ENCODE measurements at regions not wholly inside any gene's neighbourhood (a gene's known extent, or its start where the extent isn't known, plus 50 kb on each side); places are given as distances from the start of the nearest gene placed in this dataset.

- no peaks in the 10 kb centered on the region for H3K36me3 ChIP-seq (ENCODE audit: control insufficient read depth in 2 of 2, extremely low read depth in 1 of 2, insufficient read depth in 2 of 2, low read length in 2 of 2)
- no peak for DNase-seq (ENCODE audit: low read depth, low spot score)
- H3K9me3 ChIP-seq (replicated peaks; ENCODE audit: control insufficient read depth, insufficient read depth, low read length), result no peaks in the 10 kb centered on the region
- no peak for FAIRE-seq
- TF ChIP-seq MAX (IDR thresholded peaks at IDR 0.05; ENCODE audit: insufficient read depth, insufficient read length), result no peak
- TF ChIP-seq GATA2 (IDR thresholded peaks at IDR 0.05; ENCODE audit: insufficient read depth, insufficient read length, low read depth, low read length), result no peak
- no peak for TF ChIP-seq MYC (IDR thresholded peaks at IDR 0.05; ENCODE audit: low read depth, low read length)
- TF ChIP-seq CTCF (IDR thresholded peaks at IDR 0.05; ENCODE audit: extremely low read depth in 1 of 2, insufficient read depth in 1 of 2, low read depth in 1 of 2, low read length in 2 of 2), result no peak
- TF ChIP-seq EZH2 (IDR thresholded peaks at IDR 0.05; ENCODE audit: borderline replicate concordance, low read depth, low read length, severe bottlenecking), result no peak
- no peak for TF ChIP-seq POLR2AphosphoS5 (IDR thresholded peaks at IDR 0.05; ENCODE audit: insufficient read depth, low read depth, low read length)
- TF ChIP-seq FOS (IDR thresholded peaks at IDR 0.05; ENCODE audit: borderline replicate concordance, insufficient read depth, low read length), result no peak
- no peak for TF ChIP-seq POLR2A (IDR thresholded peaks at IDR 0.05; ENCODE audit: low read depth, low read length)
- no peak for TF ChIP-seq JUN (IDR thresholded peaks at IDR 0.05; ENCODE audit: borderline replicate concordance, insufficient read depth, insufficient read length, low read depth)
- no peaks in the 10 kb centered on the region for H3K9me1 ChIP-seq (replicated peaks; ENCODE audit: control insufficient read depth, extremely low read depth, insufficient read depth, low read length)
- peaks cover 0 to 1% of the 10 kb centered on the region in 2 experiments for H3K27me3 ChIP-seq (ENCODE audit: control insufficient read depth in 2 of 2, insufficient read depth in 2 of 2, low read length in 2 of 2)
- ChIA-PET POLR2A (no interaction called here), CTCF (no interaction called here)
- peaks cover 2% of the 10 kb centered on the region for H3K4me1 ChIP-seq (ENCODE audit: control insufficient read depth, extremely low read depth, insufficient read depth, low read length)
- no peaks in the 10 kb centered on the region for H4K20me1 ChIP-seq (replicated peaks; ENCODE audit: control insufficient read depth, extremely low read depth, insufficient read depth, low read length)
- dilution Hi-C loops (cut with MboI; ENCODE audit: extremely low pct_ligation_motif_present, low sequenced_read_pairs) (no loop called here), intact Hi-C loops (cut with micrococcal nuclease) (no loop called here)
- no peak overlapping the region for H3K9ac ChIP-seq (replicated peaks; ENCODE audit: extremely low read depth, insufficient read depth, low read length)
- H3K27ac ChIP-seq (ENCODE audit: insufficient read depth, low read depth, low read length), result no peak overlapping the region
- no peak overlapping the region for H3K4me2 ChIP-seq (ENCODE audit: insufficient read depth, low read length)
- H3K79me2 ChIP-seq (ENCODE audit: control insufficient read depth, insufficient read depth, low read length), result no peaks in the 10 kb centered on the region
- no peak overlapping the region for H2AFZ ChIP-seq (ENCODE audit: low read depth, low read length)
- H3K4me3 ChIP-seq (replicated peaks in 1 of 3; ENCODE audit: insufficient read depth in 1 of 3, low read depth in 1 of 3, low read length in 3 of 3), result no peak overlapping the region
- BruUV-seq (replicated peaks), result no TSS peak
Measured at GRCh38 chr3:24646790-24647189, 152.1 kb upstream of the THRB start.

Data from endothelial cell of umbilical vein (primary cell).